ENCODE measurements at regions not wholly inside any gene's neighbourhood (a gene's known extent, or its start where the extent isn't known, plus 50 kb on each side); places are given as distances from the start of the nearest gene placed in this dataset.
"Not testable (repeated sequence)": the region's sequence is repeated elsewhere in the genome, so short reads cannot be mapped to it uniquely, and the experiment has no call there.

DNA sequence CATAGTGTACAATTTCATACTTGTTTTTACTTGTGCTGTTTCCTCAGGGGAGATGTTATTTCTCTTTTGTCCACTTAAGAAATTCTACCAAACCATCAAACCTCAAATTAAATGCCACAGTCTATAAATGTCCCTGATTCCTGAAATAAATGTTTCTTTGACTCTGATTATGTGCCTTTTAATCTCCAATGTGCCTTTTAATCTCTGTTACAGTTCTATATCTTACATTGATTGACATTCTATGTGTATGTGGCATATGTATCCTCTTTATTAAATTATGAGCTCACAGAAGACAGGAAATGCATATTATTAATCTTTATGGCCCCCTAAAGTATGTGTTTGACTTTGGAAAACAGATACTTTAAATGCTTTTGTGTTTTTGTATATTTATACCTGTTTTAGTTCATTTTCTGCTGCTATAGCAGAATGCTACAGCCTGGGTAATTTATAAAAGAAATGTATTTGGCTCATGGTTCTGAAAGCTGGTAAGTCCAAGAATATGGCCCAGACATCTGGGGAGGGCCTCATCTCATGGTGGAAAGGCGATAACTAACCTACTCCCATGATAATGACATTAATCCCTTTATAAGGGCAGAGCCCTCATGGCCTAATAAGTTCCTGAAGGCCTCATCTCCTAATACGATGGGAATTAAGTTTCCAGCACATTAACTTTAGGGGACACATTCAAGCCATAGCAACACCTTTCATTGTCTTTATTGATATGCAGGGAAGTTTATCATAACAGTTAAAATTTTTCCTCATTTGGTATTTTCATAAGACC, 403.9 kb downstream of the LIG4 start:
- no peak for FAIRE-seq

GRCh38 chr13:107809125-107809524, 406.2 kb downstream of the LIG4 start:
- no peak for FAIRE-seq

DNA sequence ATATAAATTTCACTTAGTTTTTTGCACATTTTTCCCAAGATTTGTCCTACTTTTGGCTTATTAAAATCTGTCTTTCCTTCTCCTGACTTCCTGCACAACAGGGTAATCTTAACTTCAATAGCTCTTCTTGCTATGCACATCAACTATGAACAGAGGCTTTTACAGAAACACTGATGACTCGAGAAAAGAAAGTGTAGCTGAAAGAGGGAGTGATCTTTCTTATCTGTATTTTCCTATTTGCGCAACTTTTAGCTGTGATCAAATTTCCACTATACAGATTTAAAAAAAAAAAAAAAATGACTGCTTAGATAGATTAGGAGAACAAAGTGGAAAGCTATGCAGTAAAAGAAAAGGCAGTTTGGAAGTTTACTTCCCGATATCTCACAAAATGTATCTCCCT, 406.9 kb downstream of the LIG4 start:
- FAIRE-seq: no peak

- FAIRE-seq: no peak
Observed at GRCh38 chr13:107807306-107808073, 407.8 kb downstream of the LIG4 start.

- FAIRE-seq: no peak
Observed at GRCh38 chr13:107806726-107807125, 408.6 kb downstream of the LIG4 start.

DNA sequence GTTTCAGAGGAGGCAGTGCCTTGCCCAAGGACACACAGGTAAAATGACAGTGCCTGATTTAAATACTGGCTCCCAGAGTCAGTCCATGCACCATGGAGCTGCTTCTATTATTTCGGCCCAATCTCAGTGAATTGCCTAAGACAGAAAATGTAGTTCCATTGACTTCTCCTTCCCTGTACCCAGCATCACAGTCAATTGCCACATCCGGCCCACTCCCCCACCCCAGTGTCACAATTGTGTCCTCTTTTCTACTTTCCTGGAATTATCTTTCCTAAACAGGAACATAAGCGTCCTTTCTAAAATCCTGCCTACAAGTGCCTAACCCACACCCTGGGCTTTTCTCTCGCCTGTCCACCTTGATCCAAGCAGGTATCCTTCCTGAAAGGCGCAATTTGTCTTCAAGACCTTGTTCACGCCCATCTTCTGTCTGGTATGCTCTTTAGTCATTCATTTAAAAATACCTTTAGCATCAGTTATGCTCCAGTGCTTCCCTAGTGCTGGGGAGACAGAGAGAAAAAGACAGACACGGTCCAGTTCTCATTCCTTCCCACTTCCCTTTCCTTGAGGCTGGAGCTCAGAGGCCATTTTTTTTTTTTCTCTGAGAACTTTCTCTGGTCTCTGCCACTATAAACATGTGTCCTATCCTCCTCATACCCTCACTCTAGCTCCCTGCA, 411.4 kb downstream of the LIG4 start:
- no peak for FAIRE-seq

DNA sequence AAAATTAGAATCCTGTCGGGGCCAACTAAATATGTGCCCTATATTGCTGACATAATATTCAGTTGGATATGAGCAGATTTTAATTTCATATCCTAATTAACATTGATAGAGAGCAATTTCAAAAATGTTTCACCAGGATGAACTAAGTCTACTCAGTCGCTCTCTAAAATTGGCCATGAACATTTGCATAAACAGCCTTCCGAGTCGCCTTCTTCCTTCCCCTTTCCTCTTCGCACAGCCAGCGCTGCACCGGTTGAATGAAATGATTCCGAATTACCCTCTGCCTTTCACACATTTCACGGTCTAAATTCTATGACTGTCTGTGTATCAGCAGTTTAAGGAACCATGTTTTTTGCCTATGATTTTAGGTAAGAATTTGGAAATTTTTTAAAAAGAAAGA, 413.7 kb downstream of the LIG4 start:
- no peak for FAIRE-seq

GRCh38 chr13:107799001-107799400, 416.3 kb downstream of the LIG4 start:
- no peak for FAIRE-seq

- FAIRE-seq: no peak
Observed at GRCh38 chr13:107790397-107790796, 424.9 kb downstream of the LIG4 start.

DNA sequence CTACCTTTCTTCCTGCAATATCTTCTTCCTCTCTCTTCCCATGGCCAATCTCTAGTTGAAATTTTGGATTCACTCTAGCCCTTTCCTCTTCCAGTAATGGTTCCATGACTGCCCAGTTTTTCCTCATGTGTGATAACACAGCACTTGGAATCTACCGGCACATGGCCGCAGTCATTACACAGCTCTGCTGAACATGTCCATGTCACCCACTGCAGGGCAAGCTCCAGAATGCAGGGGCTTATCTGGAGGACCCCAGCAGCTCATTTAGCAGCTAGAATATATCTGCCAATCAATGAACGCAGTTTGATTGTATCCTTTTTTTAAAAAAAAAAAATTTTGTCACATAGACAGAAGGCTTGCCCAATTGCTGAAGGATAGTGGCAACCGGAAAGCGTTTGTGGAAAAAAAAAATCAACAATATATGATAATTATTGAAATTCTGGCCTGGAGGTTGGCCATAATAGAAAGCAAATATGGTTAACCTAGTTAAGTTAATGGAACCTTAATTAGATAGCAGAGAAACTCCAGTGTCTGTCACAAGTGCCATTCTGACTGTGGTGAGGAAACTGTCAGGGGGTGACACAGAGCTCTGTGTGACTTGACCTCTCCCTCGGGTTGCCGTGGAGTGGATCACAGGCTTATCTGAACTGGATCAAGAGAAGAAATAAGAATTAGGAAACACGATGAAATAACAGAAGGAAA, 426.7 kb downstream of the LIG4 start:
- no peak for FAIRE-seq

- not testable (repeated sequence) for FAIRE-seq
Observed at GRCh38 chr13:107782646-107783045, 432.7 kb downstream of the LIG4 start.

DNA sequence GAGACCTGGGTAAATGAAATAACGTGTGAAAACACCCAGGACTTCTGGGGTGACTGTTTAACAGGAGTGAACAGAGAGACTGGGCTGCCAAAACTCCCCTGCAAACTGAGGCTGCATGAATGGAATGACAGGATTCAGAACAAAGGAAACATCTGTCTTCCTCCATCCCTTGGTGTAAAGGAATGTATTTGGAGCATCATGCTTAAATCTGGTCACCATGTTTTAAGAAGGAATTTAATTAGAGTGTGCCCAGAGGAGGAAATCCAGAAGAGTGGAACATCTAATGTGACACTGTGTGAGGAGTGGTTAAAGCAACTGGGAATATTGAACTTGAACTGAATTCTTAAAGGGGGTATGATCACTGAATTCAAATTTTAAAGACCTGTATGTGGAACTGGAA, 437.2 kb downstream of the LIG4 start:
- no peak for FAIRE-seq

DNA sequence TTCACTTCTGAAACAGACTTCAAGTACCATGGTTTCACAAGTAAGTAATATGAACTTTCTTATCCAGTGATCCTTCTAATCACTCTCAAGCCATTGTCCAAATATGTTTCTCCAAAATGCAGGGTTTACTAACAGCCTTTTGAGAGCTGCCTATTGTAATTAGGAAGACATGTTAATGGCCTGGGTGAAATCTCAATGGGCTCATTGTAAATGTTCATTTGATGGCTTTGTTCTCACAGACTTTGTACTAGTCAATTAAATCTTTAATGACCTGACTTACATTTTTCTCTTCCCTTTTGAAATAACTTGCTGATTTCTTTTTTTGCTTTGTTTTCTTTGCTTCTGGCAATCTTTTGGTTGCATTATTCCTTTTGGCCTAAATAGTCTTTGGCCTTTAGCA, 444.8 kb downstream of the LIG4 start:
- peak; percentile 94 for FAIRE-seq

DNA sequence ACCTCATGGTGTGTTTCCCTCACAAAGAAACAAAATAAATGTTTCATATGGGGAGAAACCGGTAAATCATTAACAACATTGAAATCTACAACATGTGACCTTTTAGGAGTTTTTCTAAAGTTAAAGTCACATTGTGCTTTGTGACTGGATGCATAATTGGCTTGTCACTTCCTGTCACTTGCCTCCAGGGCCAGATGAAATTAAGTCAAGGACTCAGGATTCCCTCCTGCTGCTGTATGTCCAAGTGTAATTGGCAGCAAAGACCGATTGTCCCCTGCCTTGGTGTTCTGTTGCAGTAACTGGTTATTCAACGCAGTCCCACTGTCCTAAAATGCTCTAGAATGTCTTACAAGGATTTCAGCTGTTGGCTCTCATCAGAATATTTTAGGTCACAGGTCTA, 448.2 kb downstream of the LIG4 start:
- FAIRE-seq: no peak

- FAIRE-seq: peak; percentile 95
Observed at GRCh38 chr13:107765724-107766401, 449.5 kb downstream of the LIG4 start.

DNA sequence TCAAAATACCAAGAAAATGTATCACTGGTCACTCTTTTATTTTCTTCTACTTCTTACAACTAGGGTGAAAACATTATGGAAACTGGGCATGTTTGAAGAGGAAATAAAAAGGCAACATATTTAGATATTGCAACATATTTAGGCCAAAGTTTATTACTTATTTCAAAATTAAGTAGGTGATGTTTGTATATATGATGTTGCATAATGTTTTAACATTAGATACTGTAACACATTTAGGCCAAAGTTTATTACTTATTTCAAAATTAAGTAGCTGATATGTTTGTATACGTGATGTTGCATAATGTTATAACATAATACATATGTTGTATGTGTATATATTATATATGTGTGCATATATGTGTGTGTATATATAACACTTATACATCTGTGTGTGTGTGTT, 451.3 kb downstream of the LIG4 start:
- peak; percentile 53 for FAIRE-seq

- FAIRE-seq: no peak
Observed at GRCh38 chr13:107753748-107754147, 461.6 kb downstream of the LIG4 start.

DNA sequence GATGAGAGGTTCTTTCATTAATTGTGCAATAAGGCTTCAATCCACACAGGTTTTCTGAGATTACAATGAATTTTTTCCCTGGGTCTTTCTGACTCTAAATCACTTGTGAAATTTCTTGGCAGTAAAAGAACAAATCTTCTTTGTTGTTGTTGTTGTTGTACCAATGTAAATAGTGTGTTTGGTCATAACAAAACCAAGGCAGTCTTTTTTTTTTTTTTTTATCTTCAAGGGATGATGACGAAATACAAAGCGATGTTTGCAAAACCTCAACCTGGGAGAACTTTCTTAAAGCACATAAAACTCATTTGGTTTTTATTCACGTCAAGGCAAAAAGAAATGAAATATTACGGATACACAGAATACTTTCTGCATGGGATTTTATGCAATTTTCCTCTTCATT, 462.0 kb downstream of the LIG4 start:
- peak; percentile 87 for FAIRE-seq

DNA sequence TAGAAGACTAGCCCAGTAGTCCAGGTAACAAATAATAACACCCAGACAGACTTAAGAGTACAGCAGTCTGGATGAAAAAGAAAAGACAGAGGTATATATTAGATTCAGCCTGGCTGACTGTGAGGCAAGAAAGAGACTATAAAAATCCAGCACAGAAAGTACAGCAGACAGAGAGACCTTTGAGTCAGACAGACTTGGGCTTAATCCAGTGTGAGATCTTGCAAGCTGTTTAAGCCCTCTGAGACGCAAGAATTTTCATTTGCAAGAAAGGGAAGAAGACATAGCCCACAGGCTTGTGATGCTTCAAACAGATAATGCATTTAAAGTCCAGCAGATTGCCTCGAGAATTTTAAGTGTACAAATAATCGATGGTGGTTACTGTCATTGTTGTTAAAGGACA, 471.4 kb downstream of the LIG4 start:
- FAIRE-seq: no peak

- no peak for FAIRE-seq
Observed at GRCh38 chr13:107743526-107743925, 471.8 kb downstream of the LIG4 start.

GRCh38 chr13:107743100-107743499, 472.2 kb downstream of the LIG4 start:
- no peak for FAIRE-seq

GRCh38 chr13:107742544-107742943, 472.8 kb downstream of the LIG4 start:
- no peak for FAIRE-seq
